GM12878 (cell line): ENCODE measurements at regions not wholly inside any gene's neighbourhood (a gene's known extent, or its start where the extent isn't known, plus 50 kb on each side); places are given as distances from the start of the nearest gene placed in this dataset.

Experiments used
- CHD4 ChIP-seq: fragments of 200-600 bp; sonication (generic); IDR thresholded peaks from 2 replicates; pipeline ENCODE4 v1.6.1; 2016; ENCODE audit warnings: mild to moderate bottlenecking
- CREB1 ChIP-seq: IDR thresholded peaks from 2 replicates; pipeline ENCODE4 v1.6.1; 2012; ENCODE audit warnings: low read depth, mild to moderate bottlenecking, inconsistent platforms
- CTCF ChIP-seq, 3 experiments: IDR thresholded peaks in 2 of 3; conservative IDR thresholded peaks in 1 of 3; 2 replicates each; pipeline ENCODE4 v1.5.1; 2011; ENCODE audit warnings: low read depth in 3 of 3, low read length in 3 of 3, mild to moderate bottlenecking in 3 of 3, control low read depth in 2 of 3, moderate library complexity in 2 of 3, inconsistent platforms in 1 of 3, mixed read lengths in 1 of 3; ENCODE audit not compliant: control insufficient read depth in 2 of 3, insufficient read depth in 1 of 3; ENCODE audit errors: extremely low read depth in 1 of 3
- ESRRA ChIP-seq: IDR thresholded peaks from 2 replicates; pipeline ENCODE4 v1.6.1; 2012; ENCODE audit warnings: mild to moderate bottlenecking, low read length, improper control_type of control experiment
- EZH2 ChIP-seq: IDR thresholded peaks from 2 replicates; pipeline ENCODE4 v1.6.1; 2012; ENCODE audit warnings: low read depth, mild to moderate bottlenecking, control low read depth, inconsistent platforms, low read length, borderline replicate concordance; ENCODE audit not compliant: control insufficient read depth
- GABPA ChIP-seq: IDR thresholded peaks from 2 replicates; pipeline ENCODE4 v1.6.1; 2014; ENCODE audit warnings: antibody characterized with exemption, low read depth, mild to moderate bottlenecking, inconsistent platforms
- POU2F2 ChIP-seq: IDR thresholded peaks from 3 replicates; pipeline ENCODE4 v1.6.1; 2011; ENCODE audit warnings: low read depth, mild to moderate bottlenecking, low read length, borderline replicate concordance

- TF ChIP-seq CHD4 (no peak), CREB1 (no peak), EZH2 (no peak), GABPA (no peak), CTCF (IDR thresholded peaks at IDR 0.05 in 2 of 3, conservative IDR thresholded peaks at IDR 0.05 in 1 of 3; ENCODE audit: control insufficient read depth in 2 of 3, extremely low read depth in 1 of 3, insufficient read depth in 1 of 3, low read depth in 3 of 3, low read length in 3 of 3) (no peak), POU2F2 (no peak), ESRRA (no peak)
Observed at GRCh38 chr12:25792031-25792430, 166.5 kb upstream of the RASSF8 start.
